ENCODE measurements at regions not wholly inside any gene's neighbourhood (a gene's known extent, or its start where the extent isn't known, plus 50 kb on each side); places are given as distances from the start of the nearest gene placed in this dataset.
A peak's percentile ranks its signal among the peaks of the same experiment; 100 is the strongest.

- DNase-seq (ENCODE audit: extremely low spot score): no peak
- CTCF ChIA-PET: no interaction called here
- POLR2A ChIA-PET: no interaction called here
- no peak for TF ChIP-seq CTCF (IDR thresholded peaks at IDR 0.05; ENCODE audit: control extremely low read depth, extremely low read depth, low read depth, missing control alignments)
These were observed 1634.7 kb upstream of the B3GALT2 start for GRCh38 chr1:194821091-194821490.

DNA sequence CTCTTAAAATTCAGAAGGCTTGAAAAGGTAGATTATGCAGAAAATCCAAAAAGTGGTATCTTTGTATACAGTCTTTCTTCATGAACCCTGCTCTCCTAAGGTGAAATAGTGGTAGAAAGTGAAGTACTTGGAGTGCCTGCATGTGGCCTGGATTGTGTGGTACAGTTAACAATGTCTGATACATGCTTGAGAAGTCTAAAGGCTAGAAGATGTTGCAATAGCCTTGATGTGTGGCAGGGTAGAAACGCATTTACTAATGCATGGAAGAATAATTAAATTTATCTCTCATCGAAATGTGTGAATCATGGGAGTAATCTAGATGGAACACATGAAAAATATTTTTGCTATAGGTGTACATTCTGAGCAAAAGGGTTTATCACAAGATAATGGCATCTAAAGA lies 1632.3 kb upstream of the B3GALT2 start:
- ChIA-PET POLR2A (no interaction called here), CTCF (no interaction called here)
- no peak for TF ChIP-seq CTCF (IDR thresholded peaks at IDR 0.05; ENCODE audit: control extremely low read depth, extremely low read depth, low read depth, missing control alignments)
- no peak for DNase-seq (ENCODE audit: extremely low spot score)

DNA sequence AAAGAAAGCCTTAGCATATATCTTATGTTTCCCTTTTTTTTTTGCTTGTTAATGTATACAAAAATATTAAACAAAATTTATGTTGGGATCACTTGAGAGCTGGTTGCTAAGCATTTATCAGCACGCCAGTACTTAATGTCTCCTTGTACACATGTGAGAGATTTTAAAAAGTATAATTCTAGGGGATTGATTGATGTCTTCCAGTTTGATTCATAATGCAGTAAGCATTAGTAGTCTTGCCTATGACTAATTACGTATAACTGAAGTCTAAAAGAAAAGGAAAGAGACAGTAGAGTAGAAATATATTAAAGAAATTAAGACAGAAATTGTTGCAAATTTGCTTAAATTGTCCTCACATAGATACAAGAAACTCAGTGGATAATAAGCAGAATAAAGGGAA lies 1630.4 kb upstream of the B3GALT2 start:
- DNase-seq (ENCODE audit: extremely low spot score): no peak
- POLR2A ChIA-PET: no interaction called here
- no peak for TF ChIP-seq CTCF (IDR thresholded peaks at IDR 0.05; ENCODE audit: control extremely low read depth, extremely low read depth, low read depth, missing control alignments)
- CTCF ChIA-PET: interaction anchor here (1.2 kb wide), 1 partner anchor 11 kb away, joined by 3 read pairs; no protein-coding TSS in a partner anchor

GRCh38 chr1:194813096-194813495 lies 1626.7 kb upstream of the B3GALT2 start:
- DNase-seq (ENCODE audit: extremely low spot score): no peak
- no peak for TF ChIP-seq CTCF (IDR thresholded peaks at IDR 0.05; ENCODE audit: control extremely low read depth, extremely low read depth, low read depth, missing control alignments)
- ChIA-PET POLR2A (no interaction called here), CTCF (no interaction called here)

- no peak for DNase-seq (ENCODE audit: extremely low spot score)
- POLR2A ChIA-PET: no interaction called here
- TF ChIP-seq CTCF (IDR thresholded peaks at IDR 0.05; ENCODE audit: control extremely low read depth, extremely low read depth, low read depth, missing control alignments): peak; percentile 32
- CTCF ChIA-PET: no interaction called here
These were observed 1623.3 kb upstream of the B3GALT2 start for GRCh38 chr1:194809665-194810064.

DNA sequence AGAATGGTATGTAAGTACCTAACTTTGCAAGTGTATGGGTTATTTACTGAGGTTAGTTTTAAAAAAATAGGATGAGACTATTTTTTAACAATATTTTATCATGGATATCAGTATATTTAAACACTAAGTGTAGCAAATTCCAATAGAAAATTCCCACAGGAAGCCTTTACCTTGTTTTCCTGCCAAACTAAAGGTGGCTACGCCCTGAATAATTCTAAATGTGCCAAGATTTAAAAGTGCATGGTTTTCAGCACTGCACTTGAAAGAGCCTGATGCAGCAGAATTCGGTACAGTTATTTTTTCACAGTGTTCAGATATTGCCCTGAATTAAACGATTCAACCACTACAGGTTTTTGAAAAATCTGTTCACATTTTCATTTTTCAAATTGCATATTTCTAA lies 1622.8 kb upstream of the B3GALT2 start:
- no peak for DNase-seq (ENCODE audit: extremely low spot score)
- TF ChIP-seq CTCF (IDR thresholded peaks at IDR 0.05; ENCODE audit: control extremely low read depth, extremely low read depth, low read depth, missing control alignments): no peak
- CTCF ChIA-PET: no interaction called here
- POLR2A ChIA-PET: no interaction called here

All from GM10248 (cell line).